Caco-2 (cell line): ENCODE measurements at regions not wholly inside any gene's neighbourhood (a gene's known extent, or its start where the extent isn't known, plus 50 kb on each side); places are given as distances from the start of the nearest gene placed in this dataset.

Source experiments
- BruUV-seq: library from RNA; stranded (reverse); fragments of 400-500 nt; replicated peaks from 2 replicates; lab custom pipeline; 2021; lab: Mats Ljungman, UMichigan
- CTCF ChIA-PET: fragments of 300-600 bp; sonication (Branson Sonifier 250); formaldehyde crosslinking; loops from one replicate; lab custom pipeline; 2022; ENCODE audit warnings: antibody characterized with exemption; lab: Charles Lee
- POLR2A ChIA-PET: fragments of 300-600 bp; sonication (Branson Sonifier 250); formaldehyde crosslinking; loops from one replicate; lab custom pipeline; 2022; ENCODE audit warnings: antibody characterized with exemption; lab: Charles Lee
- DNase-seq, 2 experiments: peaks; one replicate each; pipeline versions ENCODE4 v3.0.0 to v3.0.0-alpha.2; 2020 to 2022
- H3K27me3 ChIP-seq: replicated peaks from 2 replicates; pipeline ENCODE4 v1.6.0; 2011; ENCODE audit warnings: low read length; ENCODE audit not compliant: control insufficient read depth, insufficient read depth
- H3K36me3 ChIP-seq: 2 replicates; pipeline ENCODE4 v1.5.1; 2011; ENCODE audit warnings: low read length; ENCODE audit not compliant: control insufficient read depth, insufficient read depth
- H3K4me1 ChIP-seq: fragments of 250-450 bp; sonication (Bioruptor Pico); 2 replicates; pipeline ENCODE4 v1.5.1; 2020; ENCODE audit warnings: mild to moderate bottlenecking
- H3K4me3 ChIP-seq: 2 replicates; pipeline ENCODE4 v1.5.1; 2011; ENCODE audit warnings: low read depth, mild to moderate bottlenecking, control low read depth, low read length
- H3K9me3 ChIP-seq: fragments of 250-450 bp; sonication (Bioruptor Pico); 2 replicates; pipeline ENCODE4 v1.5.1; 2020; ENCODE audit warnings: mild to moderate bottlenecking, moderate library complexity
- H3K27ac Mint-ChIP-seq: one replicate; pipeline ENCODE4 v1.8.0; 2022; ENCODE audit warnings: mixed read lengths; ENCODE audit not compliant: unreplicated experiment
- H3K27me3 Mint-ChIP-seq: one replicate; pipeline ENCODE4 v1.8.0; 2022; ENCODE audit warnings: mixed read lengths; ENCODE audit not compliant: insufficient read depth, unreplicated experiment
- H3K36me3 Mint-ChIP-seq: one replicate; pipeline ENCODE4 v1.8.0; 2022; ENCODE audit warnings: mild to moderate bottlenecking, mixed read lengths; ENCODE audit not compliant: insufficient read depth, unreplicated experiment
- H3K4me1 Mint-ChIP-seq: one replicate; pipeline ENCODE4 v1.8.0; 2022; ENCODE audit warnings: low read depth, mixed read lengths; ENCODE audit not compliant: unreplicated experiment
- H3K4me3 Mint-ChIP-seq: one replicate; pipeline ENCODE4 v1.8.0; 2022; ENCODE audit warnings: mild to moderate bottlenecking, moderate library complexity, mixed read lengths; ENCODE audit not compliant: unreplicated experiment
- H3K9me3 Mint-ChIP-seq: one replicate; pipeline ENCODE4 v1.8.0; 2022; ENCODE audit warnings: mixed read lengths; ENCODE audit not compliant: unreplicated experiment
- CTCF ChIP-seq, 2 experiments: fragments of 200-600 bp in 1 of 2; IDR thresholded peaks; 1 replicate in 1 of 2; 2 replicates in 1 of 2; pipeline versions ENCODE4 v1.5.1 to v1.8.0; 2011 to 2022; ENCODE audit warnings: antibody characterized with exemption in 1 of 2, control low read depth in 1 of 2, inconsistent platforms in 1 of 2, low read depth in 1 of 2, low read length in 1 of 2, mild to moderate bottlenecking in 1 of 2, moderate library complexity in 1 of 2; ENCODE audit not compliant: insufficient read depth in 1 of 2, severe bottlenecking in 1 of 2, unreplicated experiment in 1 of 2
- intact Hi-C: fragments of 100-400 bp; cut with micrococcal nuclease; formaldehyde crosslinking; loops from one replicate; pipeline ENCODE4 v1.10.0; 2022; ENCODE audit not compliant: unreplicated experiment

DNA sequence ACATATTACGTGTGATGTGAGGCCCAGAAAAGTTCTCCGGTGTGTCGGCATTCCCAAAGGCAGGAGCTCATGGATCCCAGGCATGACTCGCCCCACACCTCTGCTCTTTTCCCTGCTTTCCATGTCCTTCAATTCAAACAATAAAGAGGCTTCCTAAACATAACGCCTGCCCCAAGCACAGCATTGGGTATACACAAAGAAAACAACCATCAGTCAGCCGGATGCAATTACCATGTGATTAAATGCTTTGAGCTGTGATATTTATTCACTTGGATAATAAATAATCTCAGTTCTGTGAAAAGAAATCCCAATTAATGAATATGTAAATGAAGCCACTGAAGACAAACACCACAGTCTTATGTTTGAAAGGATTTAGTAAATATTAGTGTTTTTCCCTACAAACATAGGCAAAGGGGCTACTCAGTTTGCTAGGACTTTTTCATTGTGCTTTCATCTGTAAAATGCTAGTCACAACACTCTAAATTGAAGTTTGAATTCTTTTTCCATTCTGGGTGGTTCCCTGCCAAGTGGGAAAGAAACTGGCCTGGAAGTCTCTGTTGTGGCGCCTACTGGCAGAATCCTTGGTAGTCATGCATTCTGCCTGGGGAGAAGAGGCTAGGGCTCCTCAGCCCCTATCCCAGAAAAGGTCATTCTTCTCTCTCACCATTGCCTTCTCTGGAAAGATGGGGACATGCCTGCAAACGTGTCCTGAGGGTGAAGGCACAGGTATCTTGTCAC lies 144.7 kb downstream of the COL6A3 start:
- Histone ChIP-seq H3K4me1 (no peaks in the 10 kb centered on the region), H3K36me3 (no peaks in the 10 kb centered on the region), H3K27me3 (no peaks in the 10 kb centered on the region; the same call in 1 of the 2 replicates), H3K9me3 (no peaks in the 10 kb centered on the region), H3K4me3 (no peak overlapping the region)
- no peaks in the 10 kb centered on the region for H3K27me3 Mint-ChIP-seq
- H3K27ac Mint-ChIP-seq: no peak overlapping the region
- POLR2A ChIA-PET: no interaction called here
- intact Hi-C loops: no loop called here
- TF ChIP-seq CTCF (IDR thresholded peaks at IDR 0.05; ENCODE audit: insufficient read depth in 1 of 2, low read depth in 1 of 2, low read length in 1 of 2, severe bottlenecking in 1 of 2, unreplicated experiment in 1 of 2): no peak
- no TSS peak for BruUV-seq
- H3K4me3 Mint-ChIP-seq: no peak overlapping the region
- DNase-seq: no peak
- no peaks in the 10 kb centered on the region for H3K4me1 Mint-ChIP-seq
- CTCF ChIA-PET: no interaction called here
- H3K9me3 Mint-ChIP-seq: no peaks in the 10 kb centered on the region
- no peaks in the 10 kb centered on the region for H3K36me3 Mint-ChIP-seq

GRCh38 chr2:237270520-237270919 lies 143.4 kb downstream of the COL6A3 start:
- ChIA-PET CTCF (no interaction called here), POLR2A (no interaction called here)
- Mint-ChIP-seq H3K4me1 (no peaks in the 10 kb centered on the region), H3K36me3 (no peaks in the 10 kb centered on the region), H3K27ac (no peak overlapping the region), H3K4me3 (no peak overlapping the region), H3K27me3 (no peaks in the 10 kb centered on the region), H3K9me3 (no peaks in the 10 kb centered on the region)
- no peaks in the 10 kb centered on the region for H3K9me3 ChIP-seq
- H3K4me1 ChIP-seq: no peaks in the 10 kb centered on the region
- H3K27me3 ChIP-seq: no peaks in the 10 kb centered on the region
- no peaks in the 10 kb centered on the region for H3K36me3 ChIP-seq
- H3K4me3 ChIP-seq: no peak overlapping the region
- intact Hi-C loops: no loop called here
- no TSS peak for BruUV-seq
- no peak for DNase-seq
- no peak for TF ChIP-seq CTCF (IDR thresholded peaks at IDR 0.05; ENCODE audit: insufficient read depth in 1 of 2, low read depth in 1 of 2, low read length in 1 of 2, severe bottlenecking in 1 of 2, unreplicated experiment in 1 of 2)

DNA sequence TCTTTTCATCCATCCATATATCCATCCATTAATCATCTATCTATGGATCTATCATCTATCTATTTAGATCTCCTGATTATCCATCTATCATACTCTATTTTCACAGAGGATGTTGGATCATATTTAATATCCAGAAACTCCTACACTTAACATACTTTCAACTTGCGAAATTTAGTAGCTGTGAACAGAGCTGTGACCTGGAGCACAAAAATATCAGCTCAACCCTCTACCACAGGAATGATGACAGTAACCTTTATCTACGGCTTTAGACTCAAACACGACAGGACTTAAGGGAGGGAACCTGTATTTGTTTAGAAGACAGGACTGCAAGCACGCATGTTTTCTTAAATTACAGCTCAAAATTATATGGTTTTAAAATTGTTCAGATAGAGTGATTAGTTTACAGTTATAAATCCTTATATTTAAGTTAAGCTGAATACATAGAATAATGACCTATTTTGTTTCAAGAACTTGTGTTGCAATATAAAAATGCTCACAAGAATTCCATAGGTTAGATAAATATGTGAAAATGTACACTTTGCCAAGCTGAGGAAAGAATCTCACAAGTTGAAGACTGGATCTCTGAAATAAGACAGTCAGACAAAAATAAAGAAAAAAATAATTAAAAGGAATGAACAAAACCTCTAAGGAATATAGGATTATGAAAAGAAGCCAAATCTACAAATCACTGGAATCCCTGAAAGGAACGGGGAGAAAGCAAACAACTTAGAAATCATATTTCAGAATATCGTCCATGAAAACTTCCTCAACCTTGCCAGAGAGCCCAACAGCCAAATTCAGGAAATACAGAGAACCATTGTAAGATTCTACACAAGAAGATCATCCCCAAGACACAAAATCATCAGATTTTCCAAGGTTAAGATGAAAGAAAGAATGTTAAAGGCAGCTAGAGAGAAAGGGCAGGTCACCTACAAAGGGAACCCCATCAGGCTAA lies 142.0 kb downstream of the COL6A3 start:
- no peak for DNase-seq
- BruUV-seq: no TSS peak
- Histone ChIP-seq H3K4me3 (no peak overlapping the region), H3K36me3 (no peaks in the 10 kb centered on the region), H3K9me3 (no peaks in the 10 kb centered on the region), H3K4me1 (no peaks in the 10 kb centered on the region), H3K27me3 (no peaks in the 10 kb centered on the region)
- Mint-ChIP-seq H3K27me3 (no peaks in the 10 kb centered on the region), H3K4me1 (no peaks in the 10 kb centered on the region), H3K9me3 (no peaks in the 10 kb centered on the region), H3K27ac (no peak overlapping the region), H3K4me3 (no peak overlapping the region), H3K36me3 (no peaks in the 10 kb centered on the region)
- ChIA-PET CTCF (no interaction called here), POLR2A (no interaction called here)
- intact Hi-C loops: no loop called here
- TF ChIP-seq CTCF (IDR thresholded peaks at IDR 0.05; ENCODE audit: insufficient read depth in 1 of 2, low read depth in 1 of 2, low read length in 1 of 2, severe bottlenecking in 1 of 2, unreplicated experiment in 1 of 2): no peak
